BE2C (cell line): ENCODE measurements at regions not wholly inside any gene's neighbourhood (a gene's known extent, or its start where the extent isn't known, plus 50 kb on each side); places are given as distances from the start of the nearest gene placed in this dataset.

Experiments used
- DNase-seq: peaks from one replicate; pipeline ENCODE4 v3.0.0-alpha.2; 2020
- H3K27me3 ChIP-seq: fragments of 250-450 bp; sonication (Bioruptor Pico); 2 replicates; pipeline ENCODE4 v1.5.1; 2020; ENCODE audit warnings: mild to moderate bottlenecking
- H3K36me3 ChIP-seq: fragments of 250-450 bp; sonication (Bioruptor Pico); 2 replicates; pipeline ENCODE4 v1.5.1; 2020; ENCODE audit warnings: mild to moderate bottlenecking
- H3K4me1 ChIP-seq: fragments of 250-450 bp; sonication (Bioruptor Pico); 2 replicates; pipeline ENCODE4 v1.5.1; 2020
- H3K4me3 ChIP-seq: 2 replicates; pipeline ENCODE4 v1.5.1; 2011; ENCODE audit warnings: low read depth, low read length
- H3K9me3 ChIP-seq: fragments of 250-450 bp; sonication (Bioruptor Pico); 2 replicates; pipeline ENCODE4 v1.5.1; 2020
- TF ChIP-seq, protein P1 (sequence below): IDR thresholded peaks from 2 replicates; pipeline ENCODE4 v1.5.1; 2012; ENCODE audit warnings: mild to moderate bottlenecking, low read depth, low read length

DNA sequence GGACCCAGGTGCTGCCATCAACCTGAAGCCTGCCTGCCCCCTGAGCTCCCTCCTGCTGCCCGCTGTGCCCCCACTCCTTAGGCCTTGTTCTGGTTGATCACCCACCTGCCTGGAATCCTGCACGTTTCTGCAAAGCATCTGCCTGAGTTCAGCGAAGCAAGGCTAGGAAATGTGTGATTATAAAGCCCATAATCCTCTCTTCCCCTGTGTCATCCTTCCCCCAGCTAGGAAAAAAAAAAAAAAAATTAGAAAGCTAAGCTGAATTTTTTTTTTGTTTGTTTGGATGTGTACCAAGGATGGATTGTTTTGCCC, 93.2 kb downstream of the FOXA2 start:
- Histone ChIP-seq H3K4me3 (no peak overlapping the region), H3K27me3 (no peaks in the 10 kb centered on the region), H3K36me3 (no peaks in the 10 kb centered on the region), H3K4me1 (no peaks in the 10 kb centered on the region), H3K9me3 (no peaks in the 10 kb centered on the region)
- TF ChIP-seq, protein P1, sequence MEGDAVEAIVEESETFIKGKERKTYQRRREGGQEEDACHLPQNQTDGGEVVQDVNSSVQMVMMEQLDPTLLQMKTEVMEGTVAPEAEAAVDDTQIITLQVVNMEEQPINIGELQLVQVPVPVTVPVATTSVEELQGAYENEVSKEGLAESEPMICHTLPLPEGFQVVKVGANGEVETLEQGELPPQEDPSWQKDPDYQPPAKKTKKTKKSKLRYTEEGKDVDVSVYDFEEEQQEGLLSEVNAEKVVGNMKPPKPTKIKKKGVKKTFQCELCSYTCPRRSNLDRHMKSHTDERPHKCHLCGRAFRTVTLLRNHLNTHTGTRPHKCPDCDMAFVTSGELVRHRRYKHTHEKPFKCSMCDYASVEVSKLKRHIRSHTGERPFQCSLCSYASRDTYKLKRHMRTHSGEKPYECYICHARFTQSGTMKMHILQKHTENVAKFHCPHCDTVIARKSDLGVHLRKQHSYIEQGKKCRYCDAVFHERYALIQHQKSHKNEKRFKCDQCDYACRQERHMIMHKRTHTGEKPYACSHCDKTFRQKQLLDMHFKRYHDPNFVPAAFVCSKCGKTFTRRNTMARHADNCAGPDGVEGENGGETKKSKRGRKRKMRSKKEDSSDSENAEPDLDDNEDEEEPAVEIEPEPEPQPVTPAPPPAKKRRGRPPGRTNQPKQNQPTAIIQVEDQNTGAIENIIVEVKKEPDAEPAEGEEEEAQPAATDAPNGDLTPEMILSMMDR, result no peak
- DNase-seq, result no peak

DNA sequence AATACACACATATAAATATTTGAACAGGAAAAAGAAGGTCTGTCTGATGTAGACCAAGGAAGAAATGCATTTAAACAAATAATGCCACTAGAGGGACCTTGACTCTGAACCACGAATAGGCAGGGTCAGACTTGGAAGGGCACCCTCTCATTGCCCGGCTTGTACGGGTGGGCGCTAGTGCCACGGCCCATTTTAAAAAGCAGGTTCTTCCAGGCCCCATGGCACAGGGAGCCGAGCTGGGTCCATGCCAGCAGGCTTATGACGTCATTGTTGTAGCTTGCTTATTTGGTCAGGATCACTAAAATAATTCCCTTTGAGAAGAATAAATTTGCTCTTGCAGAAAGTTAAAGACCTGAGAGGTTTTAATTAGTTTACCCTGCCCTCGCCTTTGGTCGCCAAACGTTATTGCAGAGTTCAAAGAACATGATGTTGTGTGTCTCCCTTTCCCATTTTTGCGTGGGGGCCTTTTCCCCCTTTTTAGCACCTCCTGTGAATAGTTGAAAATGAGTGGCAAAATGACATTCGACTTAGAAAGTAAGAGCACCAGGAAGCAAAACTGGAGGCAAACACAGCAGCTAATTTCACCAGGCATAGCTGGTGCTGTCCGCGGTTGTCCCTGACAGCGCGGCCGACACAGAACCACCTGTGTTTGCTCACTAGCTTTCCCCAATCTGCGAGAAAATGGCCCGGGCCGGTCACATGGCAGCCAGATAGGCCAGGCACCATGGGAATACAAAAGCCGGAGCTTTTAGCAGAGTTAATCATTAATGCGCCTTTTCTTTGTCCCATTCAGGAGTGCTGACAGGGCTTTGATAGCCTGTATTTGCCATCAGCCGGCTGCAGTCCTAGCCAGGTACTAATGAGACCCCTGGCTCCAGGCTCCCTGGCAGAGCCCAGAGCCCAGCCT, 93.8 kb downstream of the FOXA2 start:
- Histone ChIP-seq H3K36me3 (no peaks in the 10 kb centered on the region), H3K4me3 (no peak overlapping the region), H3K4me1 (no peaks in the 10 kb centered on the region), H3K9me3 (no peaks in the 10 kb centered on the region), H3K27me3 (no peaks in the 10 kb centered on the region)
- no peak for DNase-seq
- TF ChIP-seq, protein P1, result no peak

DNA sequence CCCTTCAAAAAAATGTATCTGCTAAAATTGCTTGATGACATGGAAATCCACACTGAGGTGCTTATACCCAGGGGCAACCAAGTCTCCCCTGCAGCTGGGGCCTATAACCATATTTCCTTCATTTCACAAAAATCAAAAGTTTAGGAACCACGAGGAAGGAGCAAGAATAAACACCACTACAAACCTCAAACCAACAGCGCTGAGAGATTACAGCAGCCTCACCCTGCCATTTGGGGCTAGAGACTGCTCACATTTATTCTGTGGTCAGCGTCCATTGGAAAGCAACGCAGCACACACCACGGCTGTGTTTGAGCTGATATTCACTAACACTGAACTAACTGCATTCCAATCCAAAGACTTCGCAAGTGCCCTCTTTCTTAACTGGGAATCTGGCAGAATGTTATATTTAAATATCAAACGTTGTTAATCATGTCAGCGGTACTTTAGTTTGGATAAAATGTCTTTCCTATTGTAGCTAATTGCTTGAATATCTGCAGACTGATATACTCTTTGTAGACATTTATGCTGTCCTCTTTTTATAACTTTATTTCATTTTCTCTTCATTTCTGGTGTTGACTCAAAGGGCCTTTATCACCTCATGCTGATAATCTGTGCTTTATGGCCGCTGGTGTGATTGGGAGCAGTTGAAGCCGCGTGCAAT, 94.6 kb downstream of the FOXA2 start:
- H3K9me3 ChIP-seq, result no peaks in the 10 kb centered on the region
- no peak overlapping the region for H3K4me3 ChIP-seq
- no peaks in the 10 kb centered on the region for H3K27me3 ChIP-seq
- TF ChIP-seq, protein P1, result no peak
- H3K4me1 ChIP-seq, result no peaks in the 10 kb centered on the region
- no peaks in the 10 kb centered on the region for H3K36me3 ChIP-seq
- DNase-seq, result no peak

DNA sequence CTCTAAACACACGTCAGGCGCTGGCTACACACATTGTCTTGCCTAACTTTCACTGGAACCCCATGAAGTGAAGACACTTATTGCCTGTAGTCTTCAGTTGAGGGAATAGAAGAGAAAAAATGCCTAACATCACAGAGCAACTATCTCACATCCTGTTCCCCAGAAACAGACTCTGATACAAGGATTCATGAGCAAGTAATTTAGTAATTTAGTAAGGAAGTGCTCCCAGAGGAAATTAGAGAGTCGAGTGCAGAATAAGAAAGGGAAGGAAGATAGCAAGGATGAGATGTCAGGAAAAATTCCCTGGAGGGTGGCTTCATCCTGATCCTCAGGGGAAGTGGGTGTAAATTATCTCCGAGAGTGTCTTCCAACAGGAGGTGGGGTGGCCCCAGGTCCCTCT, 104.0 kb downstream of the FOXA2 start:
- no peaks in the 10 kb centered on the region for H3K36me3 ChIP-seq
- TF ChIP-seq, protein P1, result no peak
- H3K27me3 ChIP-seq, result no peaks in the 10 kb centered on the region
- H3K4me3 ChIP-seq, result no peak overlapping the region
- H3K9me3 ChIP-seq, result no peaks in the 10 kb centered on the region
- DNase-seq, result no peak
- H3K4me1 ChIP-seq, result no peaks in the 10 kb centered on the region

DNA sequence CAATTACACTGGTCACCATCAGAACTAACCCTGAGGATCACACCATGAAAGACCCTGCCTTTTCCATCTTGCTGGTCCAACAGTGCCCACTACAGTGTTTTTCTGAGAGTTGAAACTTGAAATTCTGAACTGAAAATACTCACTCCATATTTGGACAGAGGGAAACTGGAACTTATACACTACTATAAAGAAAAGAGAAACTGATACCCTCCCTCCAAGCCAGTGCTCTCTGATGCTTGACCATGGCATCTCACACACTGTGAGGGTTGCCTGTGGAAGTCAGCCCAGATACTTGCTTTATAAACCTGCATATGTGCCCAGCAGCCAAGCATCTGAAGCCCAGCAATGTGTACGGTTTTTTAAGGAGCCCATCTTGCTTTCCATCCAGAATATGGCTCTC, 108.7 kb downstream of the FOXA2 start:
- H3K9me3 ChIP-seq, result no peaks in the 10 kb centered on the region
- no peak for DNase-seq
- H3K4me3 ChIP-seq, result no peak overlapping the region
- no peaks in the 10 kb centered on the region for H3K27me3 ChIP-seq
- TF ChIP-seq, protein P1, result no peak
- H3K4me1 ChIP-seq, result no peaks in the 10 kb centered on the region
- H3K36me3 ChIP-seq, result no peaks in the 10 kb centered on the region

DNA sequence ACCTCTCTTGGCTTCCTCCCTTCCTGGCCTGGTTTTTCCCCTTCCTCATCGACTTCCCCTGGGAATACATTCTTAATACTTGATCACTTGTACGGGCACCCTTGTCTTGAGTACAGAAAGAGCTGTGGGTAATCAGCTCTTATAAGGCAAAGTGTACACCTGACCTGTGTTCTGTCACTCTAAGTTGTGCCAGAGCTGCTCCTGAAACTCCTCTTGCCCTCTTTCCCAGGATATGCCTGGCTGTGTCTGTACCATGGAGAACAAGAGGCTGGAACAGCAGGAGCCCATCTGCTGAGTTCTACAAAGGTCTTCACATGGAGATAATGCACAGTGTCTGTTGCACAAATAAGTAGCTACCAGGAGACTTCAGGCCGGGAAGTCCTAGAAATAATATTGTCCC, 110.1 kb downstream of the FOXA2 start:
- no peak for DNase-seq
- Histone ChIP-seq H3K27me3 (no peaks in the 10 kb centered on the region), H3K9me3 (no peaks in the 10 kb centered on the region), H3K4me1 (no peaks in the 10 kb centered on the region), H3K36me3 (no peaks in the 10 kb centered on the region), H3K4me3 (no peak overlapping the region)
- TF ChIP-seq, protein P1, result no peak
